ENCODE measurements at regions not wholly inside any gene's neighbourhood (a gene's known extent, or its start where the extent isn't known, plus 50 kb on each side); places are given as distances from the start of the nearest gene placed in this dataset.

DNA sequence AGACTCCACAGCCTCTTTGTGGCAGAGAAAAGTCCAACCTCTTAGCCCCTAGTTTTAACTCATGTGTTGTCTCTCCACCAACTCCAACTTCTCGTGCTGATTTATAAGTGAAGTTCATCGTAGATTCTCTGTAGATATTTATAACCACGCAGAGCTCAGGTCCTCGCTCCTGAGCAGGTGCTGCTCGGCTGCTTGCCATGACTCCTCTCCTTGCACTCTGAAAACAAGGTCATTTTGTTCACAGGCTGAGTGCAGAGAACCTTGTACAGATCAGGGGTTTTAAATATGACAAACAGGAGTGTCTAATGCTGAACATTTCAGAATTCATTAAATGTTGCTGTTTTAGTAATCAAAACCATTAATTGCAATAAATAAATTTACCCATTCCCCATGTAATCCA, 330.8 kb upstream of the GYPC start:
- H3K4me3 ChIP-seq (replicated peaks in 1 of 2; ENCODE audit: low read depth in 2 of 2, low read length in 2 of 2) = no peak overlapping the region
- TF ChIP-seq, protein P1, sequence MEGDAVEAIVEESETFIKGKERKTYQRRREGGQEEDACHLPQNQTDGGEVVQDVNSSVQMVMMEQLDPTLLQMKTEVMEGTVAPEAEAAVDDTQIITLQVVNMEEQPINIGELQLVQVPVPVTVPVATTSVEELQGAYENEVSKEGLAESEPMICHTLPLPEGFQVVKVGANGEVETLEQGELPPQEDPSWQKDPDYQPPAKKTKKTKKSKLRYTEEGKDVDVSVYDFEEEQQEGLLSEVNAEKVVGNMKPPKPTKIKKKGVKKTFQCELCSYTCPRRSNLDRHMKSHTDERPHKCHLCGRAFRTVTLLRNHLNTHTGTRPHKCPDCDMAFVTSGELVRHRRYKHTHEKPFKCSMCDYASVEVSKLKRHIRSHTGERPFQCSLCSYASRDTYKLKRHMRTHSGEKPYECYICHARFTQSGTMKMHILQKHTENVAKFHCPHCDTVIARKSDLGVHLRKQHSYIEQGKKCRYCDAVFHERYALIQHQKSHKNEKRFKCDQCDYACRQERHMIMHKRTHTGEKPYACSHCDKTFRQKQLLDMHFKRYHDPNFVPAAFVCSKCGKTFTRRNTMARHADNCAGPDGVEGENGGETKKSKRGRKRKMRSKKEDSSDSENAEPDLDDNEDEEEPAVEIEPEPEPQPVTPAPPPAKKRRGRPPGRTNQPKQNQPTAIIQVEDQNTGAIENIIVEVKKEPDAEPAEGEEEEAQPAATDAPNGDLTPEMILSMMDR (IDR thresholded peaks at IDR 0.05; ENCODE audit: low read depth, low read length) = no peak
- no peak for DNase-seq (ENCODE audit: low read depth in 2 of 2)

DNA sequence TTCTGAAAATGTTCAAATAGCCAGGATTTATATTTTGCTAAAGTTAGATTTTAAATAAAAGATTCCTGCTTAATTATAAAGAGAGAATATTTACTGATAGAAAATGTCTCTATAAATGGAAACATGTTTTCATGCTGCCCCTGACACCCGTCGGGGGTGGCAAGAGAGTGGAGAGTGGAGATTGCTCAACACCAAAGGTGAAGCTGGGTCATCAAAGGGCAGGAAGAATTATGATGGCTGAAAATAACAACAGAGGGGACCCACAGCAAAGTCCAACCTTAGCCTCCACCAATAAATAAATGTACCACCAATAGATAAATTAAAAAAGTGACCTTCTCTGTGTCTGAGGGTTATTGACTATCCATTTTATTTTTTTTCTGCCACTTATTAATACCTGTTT, 326.8 kb upstream of the GYPC start:
- H3K4me3 ChIP-seq (replicated peaks in 1 of 2; ENCODE audit: low read depth in 2 of 2, low read length in 2 of 2) = no peak overlapping the region
- TF ChIP-seq, protein P1 (IDR thresholded peaks at IDR 0.05; ENCODE audit: low read depth, low read length) = no peak
- no peak for DNase-seq (ENCODE audit: low read depth in 2 of 2)

DNA sequence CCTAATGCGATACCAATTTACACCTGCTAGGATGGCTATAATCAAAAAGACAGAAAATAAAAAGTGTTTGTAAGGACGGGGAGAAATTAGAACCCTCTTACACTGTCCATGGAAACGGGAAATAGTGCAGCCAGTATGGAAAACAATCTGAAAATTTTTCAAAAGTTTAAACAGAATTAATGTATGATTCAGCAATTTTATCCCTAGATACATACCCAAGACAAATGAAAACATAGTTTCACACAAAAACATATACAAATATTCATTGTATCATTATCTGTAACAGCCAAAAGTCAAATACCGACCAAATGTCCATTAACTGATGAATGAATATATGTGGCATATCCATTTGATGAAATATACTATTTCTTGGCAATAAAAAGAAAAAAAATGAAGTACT, 313.5 kb upstream of the GYPC start:
- no peak for DNase-seq (ENCODE audit: low read depth in 2 of 2)
- TF ChIP-seq, protein P1 (IDR thresholded peaks at IDR 0.05; ENCODE audit: low read depth, low read length) = no peak

DNA sequence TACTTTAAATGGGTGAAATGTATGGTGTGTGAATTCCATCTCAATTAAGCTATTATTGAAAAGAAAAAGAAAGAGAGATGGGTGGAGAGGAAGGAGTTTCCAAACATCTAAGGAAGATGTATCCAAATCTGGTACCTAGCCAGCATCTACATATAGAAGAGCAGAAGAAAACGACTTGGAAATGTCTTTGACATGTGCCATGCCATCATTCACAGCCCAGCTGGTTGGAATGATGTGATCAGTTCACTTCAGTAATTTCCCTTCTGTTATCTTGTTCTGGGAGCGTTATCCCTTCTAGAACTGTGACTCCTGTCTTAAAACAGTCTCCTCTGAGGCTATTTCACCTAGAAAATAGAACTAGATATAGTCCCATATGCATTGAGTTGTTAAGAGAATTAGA, 312.8 kb upstream of the GYPC start:
- DNase-seq (ENCODE audit: low read depth in 2 of 2) = no peak
- no peak overlapping the region for H3K4me3 ChIP-seq (replicated peaks in 1 of 2; ENCODE audit: low read depth in 2 of 2, low read length in 2 of 2)
- TF ChIP-seq, protein P1 (IDR thresholded peaks at IDR 0.05; ENCODE audit: low read depth, low read length) = no peak

More for the DNA sequence above, 313.5 kb upstream of the GYPC start:
- H3K4me3 ChIP-seq (replicated peaks in 1 of 2; ENCODE audit: low read depth in 2 of 2, low read length in 2 of 2) = no peak overlapping the region

DNA sequence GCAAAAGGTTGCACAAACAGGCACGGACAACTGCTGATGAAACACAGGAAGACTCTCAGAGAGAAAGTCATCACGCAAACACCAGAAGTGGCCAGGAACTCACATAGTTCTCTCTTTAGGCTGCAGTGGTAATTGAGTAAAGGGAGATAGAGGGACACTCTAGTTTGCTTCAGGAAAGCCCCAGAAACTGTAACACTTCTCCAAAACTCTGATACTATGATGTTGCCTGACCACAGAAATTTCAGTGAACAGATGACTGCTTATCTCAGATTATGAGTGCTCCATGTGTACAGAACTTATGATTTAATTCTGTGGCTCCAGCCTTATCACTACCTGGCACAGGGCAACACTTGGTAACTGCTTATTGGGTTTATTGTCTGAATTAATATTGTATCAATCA, 311.5 kb upstream of the GYPC start:
- no peak for DNase-seq (ENCODE audit: low read depth in 2 of 2)
- TF ChIP-seq, protein P1 (IDR thresholded peaks at IDR 0.05; ENCODE audit: low read depth, low read length) = no peak
- no peak overlapping the region for H3K4me3 ChIP-seq (replicated peaks in 1 of 2; ENCODE audit: low read depth in 2 of 2, low read length in 2 of 2)

DNA sequence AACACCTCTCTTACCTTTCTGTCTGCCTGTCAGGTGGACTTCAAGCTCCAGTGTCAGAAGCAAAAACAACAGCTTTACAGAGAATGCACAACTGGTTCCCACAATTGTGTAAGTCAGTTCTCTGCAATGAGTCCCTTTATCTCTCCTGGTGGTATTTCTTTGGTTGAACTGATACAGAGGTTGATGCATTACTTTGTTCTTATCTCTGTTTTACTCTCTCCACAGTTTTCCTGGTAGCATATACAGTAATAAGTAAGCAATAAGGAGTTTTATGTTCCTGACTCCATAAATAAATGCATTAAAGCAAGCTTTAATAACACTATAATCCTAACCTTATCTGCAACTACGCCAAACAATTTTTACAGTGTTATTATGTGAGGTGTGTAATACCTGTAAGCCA, 310.3 kb upstream of the GYPC start:
- DNase-seq (ENCODE audit: low read depth in 2 of 2) = no peak
- TF ChIP-seq, protein P1 (IDR thresholded peaks at IDR 0.05; ENCODE audit: low read depth, low read length) = no peak
- H3K4me3 ChIP-seq (replicated peaks in 1 of 2; ENCODE audit: low read depth in 2 of 2, low read length in 2 of 2) = no peak overlapping the region

DNA sequence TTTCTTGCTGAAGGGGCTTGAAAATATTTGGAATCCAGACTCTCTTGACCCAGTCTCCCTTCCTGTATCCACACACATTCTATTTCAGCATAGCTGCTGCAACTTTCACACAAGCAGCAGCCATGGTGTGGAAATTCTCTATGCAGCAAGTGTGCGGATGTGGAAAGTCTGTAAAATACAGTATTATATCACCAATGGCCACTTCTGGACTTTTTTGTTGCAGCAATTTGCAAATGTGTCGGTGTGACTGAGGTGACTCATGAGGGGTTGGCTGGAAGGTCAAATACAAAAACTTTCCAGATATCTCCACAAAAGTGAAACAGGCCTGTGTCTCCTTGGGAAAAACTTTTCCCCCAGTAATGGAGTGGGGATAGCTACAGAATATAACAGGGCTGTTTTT, 299.3 kb upstream of the GYPC start:
- no peak for DNase-seq (ENCODE audit: low read depth in 2 of 2)
- TF ChIP-seq, protein P1 (IDR thresholded peaks at IDR 0.05; ENCODE audit: low read depth, low read length) = no peak
- no peak overlapping the region for H3K4me3 ChIP-seq (replicated peaks in 1 of 2; ENCODE audit: low read depth in 2 of 2, low read length in 2 of 2)
